Fibroblast of lung (primary cell): ENCODE measurements at regions not wholly inside any gene's neighbourhood (a gene's known extent, or its start where the extent isn't known, plus 50 kb on each side); places are given as distances from the start of the nearest gene placed in this dataset.

Source experiments
- DNase-seq, 2 donors: peaks; one replicate each; pipeline versions ENCODE4 v3.0.0 to v3.0.0-alpha.2; 2010; ENCODE audit warnings: low read depth in 2 of 2
- H2AFZ ChIP-seq: 2 replicates; pipeline ENCODE4 v1.5.1; 2012; ENCODE audit warnings: low read length, control low read depth, inconsistent platforms
- H3K27ac ChIP-seq: 2 replicates; pipeline ENCODE4 v1.5.1; 2011; ENCODE audit warnings: low read length, control low read depth; ENCODE audit not compliant: insufficient read depth
- H3K27me3 ChIP-seq: 2 replicates; pipeline ENCODE4 v1.5.1; 2011; ENCODE audit warnings: mild to moderate bottlenecking, low read length; ENCODE audit not compliant: control insufficient read depth, insufficient read depth
- H3K36me3 ChIP-seq: 2 replicates; pipeline ENCODE4 v1.5.1; 2011; ENCODE audit warnings: low read length; ENCODE audit not compliant: control insufficient read depth, insufficient read depth
- H3K4me1 ChIP-seq: 2 replicates; pipeline ENCODE4 v1.5.1; 2011; ENCODE audit warnings: low read length; ENCODE audit not compliant: control insufficient read depth, insufficient read depth; ENCODE audit errors: extremely low read depth
- H3K4me2 ChIP-seq: 2 replicates; pipeline ENCODE4 v1.5.1; 2011; ENCODE audit warnings: low read length, control low read depth; ENCODE audit not compliant: insufficient read depth; ENCODE audit errors: extremely low read depth
- H3K4me3 ChIP-seq, 4 experiments: fragments of 200-600 bp in 1 of 4; sonication (generic) in 1 of 4; replicated peaks in 1 of 4; 2 replicates each; pipeline ENCODE4 v1.5.1; 2011 to 2016; ENCODE audit warnings: low read length in 4 of 4, low read depth in 3 of 4, mild to moderate bottlenecking in 3 of 4, control low read depth in 2 of 4, inconsistent platforms in 1 of 4, mixed read lengths in 1 of 4; ENCODE audit not compliant: insufficient read depth in 1 of 4; ENCODE audit errors: control extremely low read depth in 1 of 4
- H3K79me2 ChIP-seq: 2 replicates; pipeline ENCODE4 v1.5.1; 2012; ENCODE audit warnings: mild to moderate bottlenecking, low read length, inconsistent platforms; ENCODE audit not compliant: control insufficient read depth, insufficient read depth
- H3K9ac ChIP-seq: 2 replicates; pipeline ENCODE4 v1.5.1; 2011; ENCODE audit warnings: mild to moderate bottlenecking, low read length, control low read depth; ENCODE audit not compliant: insufficient read depth
- H3K9me3 ChIP-seq: 2 replicates; pipeline ENCODE4 v1.5.1; 2012; ENCODE audit warnings: low read depth, low read length; ENCODE audit not compliant: control insufficient read depth, insufficient read depth
- H4K20me1 ChIP-seq: 2 replicates; pipeline ENCODE4 v1.5.1; 2011; ENCODE audit warnings: low read length; ENCODE audit not compliant: control insufficient read depth, insufficient read depth; ENCODE audit errors: extremely low read depth
- CTCF ChIP-seq, 2 donors: IDR thresholded peaks in 1 of 2; conservative IDR thresholded peaks in 1 of 2; 1 replicate in 1 of 2; 2 replicates in 1 of 2; pipeline ENCODE4 v1.5.1; 2011 to 2012; ENCODE audit warnings: low read length in 2 of 2, control low read depth in 1 of 2, inconsistent platforms in 1 of 2, low read depth in 1 of 2, mild to moderate bottlenecking in 1 of 2
- EZH2 ChIP-seq: IDR thresholded peaks from 2 replicates; pipeline ENCODE4 v1.5.1; 2012; ENCODE audit warnings: low read length, control low read depth, mild to moderate bottlenecking; ENCODE audit errors: missing control alignments

GRCh38 chr1:83499998-83500397, 498.9 kb downstream of the TTLL7 start:
- Histone ChIP-seq H3K27ac (no peak overlapping the region), H3K9ac (no peak overlapping the region), H3K4me3 (no peak overlapping the region), H3K79me2 (no peaks in the 10 kb centered on the region), H3K36me3 (no peaks in the 10 kb centered on the region), H4K20me1 (no peaks in the 10 kb centered on the region), H3K27me3 (no peaks in the 10 kb centered on the region), H3K4me2 (no peak overlapping the region), H3K4me1 (no peaks in the 10 kb centered on the region), H2AFZ (no peak overlapping the region), H3K9me3 (no peaks in the 10 kb centered on the region)
- DNase-seq: no peak
- TF ChIP-seq EZH2 (no peak), CTCF (conservative IDR thresholded peaks at IDR 0.05 in 1 of 2, IDR thresholded peaks at IDR 0.05 in 1 of 2; ENCODE audit: low read depth in 1 of 2, low read length in 2 of 2) (no peak)

GRCh38 chr1:83497563-83497962, 501.4 kb downstream of the TTLL7 start:
- Histone ChIP-seq H3K4me2 (no peak overlapping the region), H2AFZ (no peak overlapping the region), H3K4me3 (no peak overlapping the region), H4K20me1 (no peaks in the 10 kb centered on the region), H3K27me3 (no peaks in the 10 kb centered on the region), H3K9ac (no peak overlapping the region), H3K27ac (no peak overlapping the region), H3K9me3 (no peaks in the 10 kb centered on the region), H3K4me1 (no peaks in the 10 kb centered on the region), H3K79me2 (no peaks in the 10 kb centered on the region), H3K36me3 (no peaks in the 10 kb centered on the region)
- TF ChIP-seq CTCF (conservative IDR thresholded peaks at IDR 0.05 in 1 of 2, IDR thresholded peaks at IDR 0.05 in 1 of 2; ENCODE audit: low read depth in 1 of 2, low read length in 2 of 2) (peak in 1 of 2 donors; percentile 38), EZH2 (no peak)
- peak in 1 of 2 donors; percentile 37 for DNase-seq

- H3K9ac ChIP-seq: no peak overlapping the region
- TF ChIP-seq CTCF (conservative IDR thresholded peaks at IDR 0.05 in 1 of 2, IDR thresholded peaks at IDR 0.05 in 1 of 2; ENCODE audit: low read depth in 1 of 2, low read length in 2 of 2) (no peak), EZH2 (no peak)
- H3K27me3 ChIP-seq: no peaks in the 10 kb centered on the region
- H3K36me3 ChIP-seq: no peaks in the 10 kb centered on the region
- no peak overlapping the region for H2AFZ ChIP-seq
- H3K27ac ChIP-seq: no peak overlapping the region
- no peak for DNase-seq
- no peak overlapping the region for H3K4me2 ChIP-seq
- H3K9me3 ChIP-seq: no peaks in the 10 kb centered on the region
- no peak overlapping the region for H3K4me3 ChIP-seq
- no peaks in the 10 kb centered on the region for H4K20me1 ChIP-seq
- H3K4me1 ChIP-seq: no peaks in the 10 kb centered on the region
- H3K79me2 ChIP-seq: no peaks in the 10 kb centered on the region
These were observed 503.4 kb downstream of the TTLL7 start for GRCh38 chr1:83495560-83495959.
